Mesodermal cell (in vitro differentiated cells): ENCODE measurements at regions not wholly inside any gene's neighbourhood (a gene's known extent, or its start where the extent isn't known, plus 50 kb on each side); places are given as distances from the start of the nearest gene placed in this dataset.

Source experiments
- H3K27ac ChIP-seq: 2 replicates; pipeline ENCODE4 v1.7.0; 2013; ENCODE audit warnings: mild to moderate bottlenecking, low read depth, low read length, moderate library complexity; ENCODE audit not compliant: severe bottlenecking
- H3K36me3 ChIP-seq: 2 replicates; pipeline ENCODE4 v1.7.1; 2013; ENCODE audit warnings: mild to moderate bottlenecking, low read length, moderate library complexity; ENCODE audit not compliant: control insufficient read depth, insufficient read depth
- H3K4me1 ChIP-seq: one replicate; pipeline ENCODE4 v1.7.1; 2013; ENCODE audit warnings: mild to moderate bottlenecking, low read length; ENCODE audit not compliant: insufficient read depth, control insufficient read depth, poor library complexity, severe bottlenecking
- H3K4me3 ChIP-seq: 2 replicates; pipeline ENCODE4 v1.7.0; 2013; ENCODE audit warnings: low read length, control low read depth, mild to moderate bottlenecking; ENCODE audit not compliant: insufficient read depth, poor library complexity, severe bottlenecking; ENCODE audit errors: extremely low read depth
- H3K9me3 ChIP-seq: 2 replicates; pipeline ENCODE4 v1.7.1; 2013; ENCODE audit warnings: mild to moderate bottlenecking, low read length, moderate library complexity; ENCODE audit not compliant: control insufficient read depth
- WGBS, 2 experiments: methylation state at CpG; one replicate each; pipeline ENCODE4 v1.1.5; 2013; ENCODE audit warnings: missing lambda C conversion rate in 2 of 2; ENCODE audit not compliant: insufficient coverage in 2 of 2; 5-methylcytosine and 5-hydroxymethylcytosine counted together

GRCh38 chrX:20767346-20767745 is 500.6 kb upstream of the RPS6KA3 start:
- H3K9me3 ChIP-seq: no peaks in the 10 kb centered on the region
- no peak overlapping the region for H3K27ac ChIP-seq
- H3K4me1 ChIP-seq: no peaks in the 10 kb centered on the region
- no CpG with 5 or more reads among the region's 2 CpGs for WGBS, 2 experiments
- H3K36me3 ChIP-seq: no peaks in the 10 kb centered on the region
- no peak overlapping the region for H3K4me3 ChIP-seq

GRCh38 chrX:20756585-20756984 is 489.9 kb upstream of the RPS6KA3 start:
- Histone ChIP-seq H3K4me1 (no peaks in the 10 kb centered on the region), H3K9me3 (no peaks in the 10 kb centered on the region), H3K36me3 (no peaks in the 10 kb centered on the region), H3K4me3 (no peak overlapping the region), H3K27ac (no peak overlapping the region)
- WGBS, 2 experiments: 100% methylated on average over 1 of the region's 1 CpG; no CpG with 5 or more reads in 1 of the 2 experiments

DNA sequence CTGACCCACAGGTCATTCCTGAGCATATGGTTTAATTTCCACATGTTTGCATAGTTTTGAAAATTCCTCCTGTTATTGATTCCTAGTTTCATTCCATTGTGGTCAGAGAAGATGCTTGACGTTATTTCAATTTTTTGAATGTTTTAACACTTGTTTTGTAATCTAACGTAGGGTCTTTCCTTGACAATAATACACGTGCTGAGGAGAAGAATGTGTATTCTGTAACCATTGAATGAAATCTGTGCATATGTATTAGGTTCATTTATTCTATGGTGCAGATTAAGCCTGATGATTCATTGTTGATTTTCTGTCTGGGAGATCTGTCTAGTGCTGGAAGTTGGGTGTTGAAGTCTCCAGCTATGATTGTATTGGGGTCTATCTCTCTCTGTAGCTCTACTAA is 486.4 kb upstream of the RPS6KA3 start:
- H3K4me1 ChIP-seq: no peaks in the 10 kb centered on the region
- 100% methylated on average over 2 of the region's 3 CpGs; no CpG with 5 or more reads in 1 of the 2 experiments for WGBS, 2 experiments
- no peak overlapping the region for H3K27ac ChIP-seq
- H3K36me3 ChIP-seq: no peaks in the 10 kb centered on the region
- no peak overlapping the region for H3K4me3 ChIP-seq
- no peaks in the 10 kb centered on the region for H3K9me3 ChIP-seq

- Histone ChIP-seq H3K4me1 (no peaks in the 10 kb centered on the region), H3K4me3 (no peak overlapping the region), H3K36me3 (no peaks in the 10 kb centered on the region), H3K27ac (no peak overlapping the region), H3K9me3 (no peaks in the 10 kb centered on the region)
- WGBS, 2 experiments: no CpG with 5 or more reads among the region's 1 CpG
These were observed 480.0 kb upstream of the RPS6KA3 start for GRCh38 chrX:20746690-20747089.

GRCh38 chrX:20743046-20743445 is 476.3 kb upstream of the RPS6KA3 start:
- H3K36me3 ChIP-seq: no peaks in the 10 kb centered on the region
- no peaks in the 10 kb centered on the region for H3K4me1 ChIP-seq
- whole genome bisulfite sequencing, 2 experiments: 90% methylated on average over 2 of the region's 2 CpGs; no CpG with 5 or more reads in 1 of the 2 experiments
- H3K9me3 ChIP-seq: no peaks in the 10 kb centered on the region
- no peak overlapping the region for H3K27ac ChIP-seq
- no peak overlapping the region for H3K4me3 ChIP-seq

- Histone ChIP-seq H3K36me3 (no peaks in the 10 kb centered on the region), H3K4me3 (no peak overlapping the region), H3K4me1 (no peaks in the 10 kb centered on the region), H3K27ac (no peak overlapping the region), H3K9me3 (no peaks in the 10 kb centered on the region)
- no CpG with 5 or more reads among the region's 3 CpGs for WGBS, 2 experiments
These were observed 475.4 kb upstream of the RPS6KA3 start for GRCh38 chrX:20742106-20742505.

- WGBS, 2 experiments: no CpG with 5 or more reads among the region's 1 CpG
These were observed 473.7 kb upstream of the RPS6KA3 start for GRCh38 chrX:20740443-20740842.

GRCh38 chrX:20739038-20739745 is 472.5 kb upstream of the RPS6KA3 start:
- WGBS, 2 experiments: 57% methylated on average over 1 of the region's 3 CpGs; no CpG with 5 or more reads in 1 of the 2 experiments
- Histone ChIP-seq H3K27ac (no peak overlapping the region), H3K9me3 (no peaks in the 10 kb centered on the region)

More at GRCh38 chrX:20740443-20740842, 473.7 kb upstream of the RPS6KA3 start:
- H3K27ac ChIP-seq: no peak overlapping the region
- no peaks in the 10 kb centered on the region for H3K4me1 ChIP-seq
- H3K36me3 ChIP-seq: no peaks in the 10 kb centered on the region
- no peak overlapping the region for H3K4me3 ChIP-seq
- no peaks in the 10 kb centered on the region for H3K9me3 ChIP-seq

DNA sequence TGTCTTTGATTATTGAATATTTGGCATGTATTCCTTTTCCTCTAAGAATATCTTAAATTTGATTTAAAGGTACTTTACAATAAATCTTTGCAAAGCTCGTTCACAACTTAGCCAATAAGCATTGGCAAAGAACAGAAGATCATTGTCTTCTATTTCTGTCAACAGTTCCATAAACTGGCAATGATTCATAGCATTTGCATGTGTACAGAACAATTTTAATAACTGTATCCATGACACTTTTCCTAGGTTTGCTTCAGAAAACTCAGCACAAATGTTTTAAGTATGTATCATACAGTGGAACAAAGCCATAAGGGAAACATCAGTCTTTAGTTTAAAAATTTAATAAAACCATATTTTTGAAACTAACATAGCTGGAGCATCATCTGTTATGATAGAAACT is 462.7 kb upstream of the RPS6KA3 start:
- no peak overlapping the region for H3K27ac ChIP-seq
- no peak overlapping the region for H3K4me3 ChIP-seq
- no CpG with 5 or more reads among the region's 1 CpG for WGBS, 2 experiments
- H3K36me3 ChIP-seq: no peaks in the 10 kb centered on the region
- no peaks in the 10 kb centered on the region for H3K4me1 ChIP-seq
- no peaks in the 10 kb centered on the region for H3K9me3 ChIP-seq

More at GRCh38 chrX:20739038-20739745, 472.5 kb upstream of the RPS6KA3 start:
- no peaks in the 10 kb centered on the region for H3K4me1 ChIP-seq
- H3K36me3 ChIP-seq: no peaks in the 10 kb centered on the region
- H3K4me3 ChIP-seq: no peak overlapping the region

- WGBS, 2 experiments: no CpG with 5 or more reads among the region's 1 CpG
These were observed 460.7 kb upstream of the RPS6KA3 start for GRCh38 chrX:20727447-20727846.

GRCh38 chrX:20720954-20721626 is 454.4 kb upstream of the RPS6KA3 start:
- Histone ChIP-seq H3K9me3 (no peaks in the 10 kb centered on the region), H3K36me3 (no peaks in the 10 kb centered on the region), H3K27ac (no peak overlapping the region), H3K4me1 (no peaks in the 10 kb centered on the region), H3K4me3 (no peak overlapping the region)
- WGBS, 2 experiments: no CpG with 5 or more reads among the region's 2 CpGs

More at GRCh38 chrX:20727447-20727846, 460.7 kb upstream of the RPS6KA3 start:
- H3K9me3 ChIP-seq: no peaks in the 10 kb centered on the region
- H3K4me1 ChIP-seq: no peaks in the 10 kb centered on the region
- no peak overlapping the region for H3K4me3 ChIP-seq
- H3K36me3 ChIP-seq: no peaks in the 10 kb centered on the region
- H3K27ac ChIP-seq: no peak overlapping the region
